Endodermal cell (in vitro differentiated cells): ENCODE measurements at regions not wholly inside any gene's neighbourhood (a gene's known extent, or its start where the extent isn't known, plus 50 kb on each side); places are given as distances from the start of the nearest gene placed in this dataset.

Experiments used
- DNase-seq: peaks from one replicate; pipeline ENCODE4 v3.0.0-alpha.2; 2017
- H3K27ac ChIP-seq: 2 replicates; pipeline ENCODE4 v1.5.1; 2013; ENCODE audit warnings: mild to moderate bottlenecking, low read depth, low read length, moderate library complexity
- H3K27me3 ChIP-seq: 2 replicates; pipeline ENCODE4 v1.6.1; 2013; ENCODE audit warnings: mild to moderate bottlenecking, low read length, moderate library complexity; ENCODE audit not compliant: insufficient read depth, control insufficient read depth, poor library complexity, severe bottlenecking
- H3K36me3 ChIP-seq: 2 replicates; pipeline ENCODE4 v1.7.0; 2013; ENCODE audit warnings: mild to moderate bottlenecking, low read length, moderate library complexity; ENCODE audit not compliant: control insufficient read depth, insufficient read depth
- H3K4me1 ChIP-seq: one replicate; pipeline ENCODE4 v1.7.0; 2013; ENCODE audit warnings: low read length; ENCODE audit not compliant: control insufficient read depth, insufficient read depth
- H3K4me3 ChIP-seq: 2 replicates; pipeline ENCODE4 v1.5.1; 2013; ENCODE audit warnings: mild to moderate bottlenecking, low read length, moderate library complexity
- H3K9ac ChIP-seq: 2 replicates; pipeline ENCODE4 v1.6.1; 2013; ENCODE audit warnings: mild to moderate bottlenecking, low read length, moderate library complexity; ENCODE audit not compliant: poor library complexity, severe bottlenecking; ENCODE audit errors: extremely low read depth
- H3K9me3 ChIP-seq: 2 replicates; pipeline ENCODE4 v1.6.1; 2013; ENCODE audit warnings: mild to moderate bottlenecking, low read length, moderate library complexity; ENCODE audit not compliant: control insufficient read depth
- H3K27ac Mint-ChIP-seq: 2 replicates; pipeline ENCODE4 v1.8.0; 2020; ENCODE audit warnings: mixed read lengths
- H3K27me3 Mint-ChIP-seq: 2 replicates; pipeline ENCODE4 v1.8.0; 2021; ENCODE audit warnings: mild to moderate bottlenecking, mixed read lengths; ENCODE audit not compliant: insufficient read depth
- H3K36me3 Mint-ChIP-seq: 2 replicates; pipeline ENCODE4 v1.8.0; 2020; ENCODE audit warnings: low read depth, mixed read lengths
- H3K4me1 Mint-ChIP-seq: 2 replicates; pipeline ENCODE4 v1.8.0; 2020; ENCODE audit warnings: mixed read lengths
- H3K4me3 Mint-ChIP-seq: 2 replicates; pipeline ENCODE4 v1.8.0; 2020; ENCODE audit warnings: mild to moderate bottlenecking, moderate library complexity, mixed read lengths
- H3K9me3 Mint-ChIP-seq: 2 replicates; pipeline ENCODE4 v1.8.0; 2020; ENCODE audit warnings: mild to moderate bottlenecking, mixed read lengths
- CTCF ChIP-seq: fragments of 200-600 bp; sonication (generic); conservative IDR thresholded peaks from 2 replicates; pipeline ENCODE4 v1.5.0; 2021; ENCODE audit warnings: antibody characterized with exemption, mild to moderate bottlenecking
- WGBS, 2 experiments: methylation state at CpG; one replicate each; pipeline versions ENCODE4 v1.1.5 to v1.1.7; 2013; ENCODE audit warnings: missing lambda C conversion rate in 2 of 2, mixed read lengths in 1 of 2; ENCODE audit not compliant: insufficient coverage in 1 of 2, insufficient read length in 1 of 2; 5-methylcytosine and 5-hydroxymethylcytosine counted together

GRCh38 chr13:76016799-76017400, 380.8 kb downstream of the LMO7 start:
- peak; percentile 87 for DNase-seq
- peaks cover 5% of the 10 kb centered on the region for H3K4me1 ChIP-seq
- 93 to 100% methylated on average over 3 of the region's 3 CpGs for WGBS, 2 experiments

GRCh38 chr13:76014406-76015318, 378.5 kb downstream of the LMO7 start:
- TF ChIP-seq CTCF = no peak
- Histone ChIP-seq H3K9ac (no peak overlapping the region), H3K27me3 (no peaks in the 10 kb centered on the region), H3K4me1 (peaks cover 5% of the 10 kb centered on the region), H3K36me3 (no peaks in the 10 kb centered on the region), H3K9me3 (no peaks in the 10 kb centered on the region), H3K27ac (no peak overlapping the region), H3K4me3 (no peak overlapping the region)
- H3K4me3 Mint-ChIP-seq = no peak overlapping the region
- 70 to 88% methylated on average over 2 to 5 of the region's 5 CpGs for WGBS, 2 experiments
- H3K27ac Mint-ChIP-seq = no peak overlapping the region
- no peaks in the 10 kb centered on the region for H3K9me3 Mint-ChIP-seq
- H3K27me3 Mint-ChIP-seq = no peaks in the 10 kb centered on the region
- DNase-seq = no peak
- peaks cover 7% of the 10 kb centered on the region for H3K4me1 Mint-ChIP-seq
- no peaks in the 10 kb centered on the region for H3K36me3 Mint-ChIP-seq

More at GRCh38 chr13:76016799-76017400, 380.8 kb downstream of the LMO7 start:
- Mint-ChIP-seq H3K4me1 (peaks cover 3% of the 10 kb centered on the region), H3K36me3 (no peaks in the 10 kb centered on the region), H3K9me3 (no peaks in the 10 kb centered on the region), H3K4me3 (no peak overlapping the region), H3K27ac (no peak overlapping the region), H3K27me3 (no peaks in the 10 kb centered on the region)
- H3K9ac ChIP-seq = no peak overlapping the region
- no peak overlapping the region for H3K4me3 ChIP-seq
- H3K27ac ChIP-seq = no peak overlapping the region
- H3K36me3 ChIP-seq = no peaks in the 10 kb centered on the region
- H3K27me3 ChIP-seq = no peaks in the 10 kb centered on the region
- TF ChIP-seq CTCF = peak; percentile 81
- H3K9me3 ChIP-seq = no peaks in the 10 kb centered on the region

GRCh38 chr13:76012091-76012721, 376.1 kb downstream of the LMO7 start:
- H3K27ac Mint-ChIP-seq = no peak overlapping the region
- DNase-seq = no peak
- no peaks in the 10 kb centered on the region for H3K9me3 Mint-ChIP-seq
- peaks cover 5% of the 10 kb centered on the region for H3K4me1 Mint-ChIP-seq
- H3K36me3 Mint-ChIP-seq = no peaks in the 10 kb centered on the region
- WGBS, 2 experiments = 79 to 81% methylated on average over 2 of the region's 2 CpGs
- H3K4me3 ChIP-seq = no peak overlapping the region
- H3K27me3 Mint-ChIP-seq = no peaks in the 10 kb centered on the region
- H3K36me3 ChIP-seq = no peaks in the 10 kb centered on the region
- H3K9ac ChIP-seq = no peak overlapping the region
- no peaks in the 10 kb centered on the region for H3K9me3 ChIP-seq
- no peak for TF ChIP-seq CTCF
- H3K27ac ChIP-seq = no peak overlapping the region
- no peak overlapping the region for H3K4me3 Mint-ChIP-seq
- peaks cover 5% of the 10 kb centered on the region for H3K4me1 ChIP-seq
- H3K27me3 ChIP-seq = no peaks in the 10 kb centered on the region
